Fibroblast of pulmonary artery (primary cell): ENCODE measurements at regions not wholly inside any gene's neighbourhood (a gene's known extent, or its start where the extent isn't known, plus 50 kb on each side); places are given as distances from the start of the nearest gene placed in this dataset.

ENCODE experiments used
- DNase-seq: peaks from one replicate; pipeline ENCODE4 v3.0.0-alpha.2; 2010; ENCODE audit warnings: low read depth
- H3K4me3 ChIP-seq: replicated peaks from 2 replicates; pipeline ENCODE4 v1.5.1; 2011; ENCODE audit warnings: low read depth, mild to moderate bottlenecking, control low read depth, low read length, moderate library complexity
- TF ChIP-seq, protein P1 (sequence below): IDR thresholded peaks from 2 replicates; pipeline ENCODE4 v1.5.1; 2011; ENCODE audit warnings: mild to moderate bottlenecking, control low read depth, low read length, inconsistent platforms; ENCODE audit errors: missing control alignments

- no peak overlapping the region for H3K4me3 ChIP-seq
- no peak for DNase-seq
- TF ChIP-seq, protein P1, sequence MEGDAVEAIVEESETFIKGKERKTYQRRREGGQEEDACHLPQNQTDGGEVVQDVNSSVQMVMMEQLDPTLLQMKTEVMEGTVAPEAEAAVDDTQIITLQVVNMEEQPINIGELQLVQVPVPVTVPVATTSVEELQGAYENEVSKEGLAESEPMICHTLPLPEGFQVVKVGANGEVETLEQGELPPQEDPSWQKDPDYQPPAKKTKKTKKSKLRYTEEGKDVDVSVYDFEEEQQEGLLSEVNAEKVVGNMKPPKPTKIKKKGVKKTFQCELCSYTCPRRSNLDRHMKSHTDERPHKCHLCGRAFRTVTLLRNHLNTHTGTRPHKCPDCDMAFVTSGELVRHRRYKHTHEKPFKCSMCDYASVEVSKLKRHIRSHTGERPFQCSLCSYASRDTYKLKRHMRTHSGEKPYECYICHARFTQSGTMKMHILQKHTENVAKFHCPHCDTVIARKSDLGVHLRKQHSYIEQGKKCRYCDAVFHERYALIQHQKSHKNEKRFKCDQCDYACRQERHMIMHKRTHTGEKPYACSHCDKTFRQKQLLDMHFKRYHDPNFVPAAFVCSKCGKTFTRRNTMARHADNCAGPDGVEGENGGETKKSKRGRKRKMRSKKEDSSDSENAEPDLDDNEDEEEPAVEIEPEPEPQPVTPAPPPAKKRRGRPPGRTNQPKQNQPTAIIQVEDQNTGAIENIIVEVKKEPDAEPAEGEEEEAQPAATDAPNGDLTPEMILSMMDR, result no peak
Observed at GRCh38 chr20:4332121-4332860, 83.2 kb upstream of the ADRA1D start.

- DNase-seq, result no peak
- H3K4me3 ChIP-seq, result no peak overlapping the region
- TF ChIP-seq, protein P1, result no peak
Observed at GRCh38 chr20:4330011-4330410, 80.9 kb upstream of the ADRA1D start.

GRCh38 chr20:4329232-4329631, 80.1 kb upstream of the ADRA1D start:
- TF ChIP-seq, protein P1, result no peak
- no peak for DNase-seq
- no peak overlapping the region for H3K4me3 ChIP-seq

DNA sequence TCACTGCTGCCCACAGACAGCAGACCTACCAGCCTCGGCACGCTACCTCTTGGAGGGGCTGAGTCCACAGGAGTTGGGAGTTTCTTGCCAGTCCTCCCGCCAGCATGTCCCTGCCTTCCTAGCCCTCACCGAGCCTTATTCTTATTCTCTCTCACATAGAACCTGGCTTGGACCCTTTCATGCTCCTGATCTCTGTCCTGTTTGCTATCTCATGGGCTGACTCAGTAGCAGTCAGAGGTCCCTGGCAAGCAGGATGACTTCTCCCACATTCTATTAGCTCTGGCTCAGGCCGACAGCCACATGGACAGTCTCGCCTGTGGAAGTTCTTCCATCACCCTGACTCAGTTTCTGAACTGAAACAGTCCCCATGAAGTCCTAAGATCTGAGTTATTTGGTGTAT, 79.5 kb upstream of the ADRA1D start:
- no peak overlapping the region for H3K4me3 ChIP-seq
- no peak for DNase-seq
- TF ChIP-seq, protein P1, result no peak

- no peak overlapping the region for H3K4me3 ChIP-seq
- TF ChIP-seq, protein P1, result no peak
- no peak for DNase-seq
Observed at GRCh38 chr20:4327956-4328355, 78.9 kb upstream of the ADRA1D start.

GRCh38 chr20:4326195-4327065, 77.3 kb upstream of the ADRA1D start:
- no peak overlapping the region for H3K4me3 ChIP-seq
- TF ChIP-seq, protein P1, result no peak
- DNase-seq, result no peak
